Neural progenitor cell (in vitro differentiated cells): ENCODE measurements at regions not wholly inside any gene's neighbourhood (a gene's known extent, or its start where the extent isn't known, plus 50 kb on each side); places are given as distances from the start of the nearest gene placed in this dataset.

Source experiments
- DNase-seq: peaks from one replicate; pipeline ENCODE4 v3.0.0-alpha.2; 2016; ENCODE audit warnings: low spot score
- H2AFZ ChIP-seq: fragments of 200-600 bp; sonication (generic); replicated peaks from 2 replicates; pipeline ENCODE4 v1.6.1; 2016; ENCODE audit warnings: antibody characterized with exemption
- H3F3A ChIP-seq: fragments of 200-600 bp; sonication (generic); 2 replicates; pipeline ENCODE4 v1.6.1; 2016; ENCODE audit warnings: antibody characterized with exemption, low read depth
- H3K27ac ChIP-seq: fragments of 200-600 bp; sonication (generic); 2 replicates; pipeline ENCODE4 v1.5.1; 2016; ENCODE audit warnings: mild to moderate bottlenecking
- H3K27me3 ChIP-seq: fragments of 200-600 bp; sonication (generic); 2 replicates; pipeline ENCODE4 v1.6.1; 2016; ENCODE audit warnings: mild to moderate bottlenecking, moderate library complexity
- H3K36me3 ChIP-seq: fragments of 200-600 bp; sonication (generic); 2 replicates; pipeline ENCODE4 v1.5.1; 2016
- H3K4me1 ChIP-seq: fragments of 200-600 bp; sonication (generic); 2 replicates; pipeline ENCODE4 v1.6.1; 2016; ENCODE audit warnings: mixed run types
- H3K4me2 ChIP-seq: fragments of 200-600 bp; sonication (generic); 2 replicates; pipeline ENCODE4 v1.6.1; 2016
- H3K4me3 ChIP-seq: fragments of 200-600 bp; sonication (generic); 2 replicates; pipeline ENCODE4 v1.5.1; 2016
- H3K79me2 ChIP-seq: fragments of 200-600 bp; sonication (generic); 2 replicates; pipeline ENCODE4 v1.6.1; 2016; ENCODE audit warnings: low read depth
- H3K9ac ChIP-seq: fragments of 200-600 bp; sonication (generic); 2 replicates; pipeline ENCODE4 v1.6.1; 2016
- H3K9me3 ChIP-seq: fragments of 200-600 bp; sonication (generic); 2 replicates; pipeline ENCODE4 v1.5.1; 2016; ENCODE audit warnings: low read depth
- H4K20me1 ChIP-seq: fragments of 200-600 bp; sonication (generic); 2 replicates; pipeline ENCODE4 v1.6.1; 2016; ENCODE audit warnings: low read depth
- H3K27ac Mint-ChIP-seq: 3 replicates; pipeline ENCODE4 v1.8.0; 2021; ENCODE audit warnings: mixed read lengths
- H3K27me3 Mint-ChIP-seq: 2 replicates; pipeline ENCODE4 v1.8.0; 2022; ENCODE audit warnings: low read depth, mild to moderate bottlenecking, inconsistent platforms, moderate library complexity, mixed read lengths; ENCODE audit not compliant: insufficient read depth
- H3K36me3 Mint-ChIP-seq: 3 replicates; pipeline ENCODE4 v1.8.0; 2021; ENCODE audit warnings: mixed read lengths
- H3K4me1 Mint-ChIP-seq: 3 replicates; pipeline ENCODE4 v1.8.0; 2021; ENCODE audit warnings: mixed read lengths
- H3K4me3 Mint-ChIP-seq: 3 replicates; pipeline ENCODE4 v1.8.0; 2021; ENCODE audit warnings: mild to moderate bottlenecking, moderate library complexity, mixed read lengths
- H3K9me3 Mint-ChIP-seq: 3 replicates; pipeline ENCODE4 v1.8.0; 2020; ENCODE audit warnings: mixed read lengths
- CTCF ChIP-seq: fragments of 200-600 bp; sonication (generic); IDR thresholded peaks from 2 replicates; pipeline ENCODE4 v1.5.1; 2017; ENCODE audit warnings: antibody characterized with exemption, mild to moderate bottlenecking
- EZH2 ChIP-seq: fragments of 200-600 bp; sonication (generic); IDR thresholded peaks from 2 replicates; pipeline ENCODE4 v1.6.1; 2017; ENCODE audit warnings: antibody characterized with exemption, mild to moderate bottlenecking, moderate library complexity
- EZH2phosphoT487 ChIP-seq: fragments of 200-600 bp; sonication (generic); IDR thresholded peaks from 2 replicates; pipeline ENCODE4 v1.6.1; 2017; ENCODE audit warnings: antibody characterized with exemption

- Histone ChIP-seq H3K9me3 (no peaks in the 10 kb centered on the region), H3K4me2 (no peak overlapping the region), H3K79me2 (no peaks in the 10 kb centered on the region), H3K27ac (no peak overlapping the region), H3K27me3 (no peaks in the 10 kb centered on the region), H3F3A (no peaks in the 10 kb centered on the region), H3K4me3 (no peak overlapping the region), H3K4me1 (peaks cover 5% of the 10 kb centered on the region), H3K9ac (no peak overlapping the region), H3K36me3 (no peaks in the 10 kb centered on the region), H2AFZ (no peak overlapping the region), H4K20me1 (no peaks in the 10 kb centered on the region)
- Mint-ChIP-seq H3K4me1 (peaks cover 3% of the 10 kb centered on the region), H3K36me3 (peaks cover 27% of the 10 kb centered on the region), H3K9me3 (peaks cover 22% of the 10 kb centered on the region), H3K27ac (no peak overlapping the region), H3K27me3 (no peaks in the 10 kb centered on the region), H3K4me3 (no peak overlapping the region)
- no peak for DNase-seq
- no peak for TF ChIP-seq CTCF
- no peak for TF ChIP-seq EZH2phosphoT487
- no peak for TF ChIP-seq EZH2
Measured at GRCh38 chr2:182496596-182496995, 69.8 kb upstream of the PDE1A start.

DNA sequence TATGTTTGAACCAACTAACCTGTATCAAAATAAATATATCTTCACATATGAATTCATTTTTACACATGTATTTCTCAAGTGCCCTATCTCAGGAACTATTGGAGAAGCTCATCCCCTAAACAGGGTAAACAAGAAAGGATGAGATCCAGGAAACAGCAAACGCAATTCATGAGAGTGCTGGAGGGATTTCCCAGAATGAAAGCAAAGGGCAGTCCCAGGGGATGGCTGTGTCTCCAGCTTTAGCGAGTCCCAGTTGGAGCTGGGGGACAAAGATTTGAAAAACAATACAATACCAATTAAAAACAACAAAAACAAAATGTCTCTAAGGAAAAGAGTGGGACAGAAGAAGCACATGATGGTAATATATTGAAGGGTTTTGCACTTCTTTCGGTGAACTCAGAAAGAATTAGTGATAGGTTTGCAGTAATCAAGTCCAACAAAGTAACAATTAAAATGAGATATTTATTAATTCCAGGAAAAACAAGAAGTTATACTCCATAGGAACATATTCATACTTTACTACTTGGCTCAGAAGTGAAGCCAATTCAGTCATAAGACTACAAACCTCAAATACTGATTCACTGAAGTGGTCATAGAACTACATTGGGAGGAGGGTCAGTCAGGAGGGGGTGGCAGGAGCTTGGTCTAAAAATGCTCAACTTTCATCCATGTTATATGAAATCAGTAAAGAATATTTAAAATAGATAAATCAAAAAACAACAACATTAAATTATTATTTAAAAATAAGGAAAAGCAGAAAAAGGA lies 73.1 kb upstream of the PDE1A start:
- H3K4me1 ChIP-seq: peaks cover 5% of the 10 kb centered on the region
- H3K9me3 ChIP-seq: no peaks in the 10 kb centered on the region
- H3K79me2 ChIP-seq: no peaks in the 10 kb centered on the region
- no peak overlapping the region for H3K4me3 Mint-ChIP-seq
- H3K4me3 ChIP-seq: no peak overlapping the region
- no peak overlapping the region for H3K9ac ChIP-seq
- TF ChIP-seq EZH2 (no peak), CTCF (no peak), EZH2phosphoT487 (no peak)
- no peak overlapping the region for H3K27ac Mint-ChIP-seq
- peaks cover 16% of the 10 kb centered on the region for H3K9me3 Mint-ChIP-seq
- H3K27me3 ChIP-seq: no peaks in the 10 kb centered on the region
- H3K36me3 ChIP-seq: no peaks in the 10 kb centered on the region
- H3F3A ChIP-seq: no peaks in the 10 kb centered on the region
- H2AFZ ChIP-seq: no peak overlapping the region
- DNase-seq: peak; percentile 32
- no peaks in the 10 kb centered on the region for H3K27me3 Mint-ChIP-seq
- H4K20me1 ChIP-seq: no peaks in the 10 kb centered on the region
- H3K4me1 Mint-ChIP-seq: peaks cover 4% of the 10 kb centered on the region
- H3K27ac ChIP-seq: no peak overlapping the region
- no peak overlapping the region for H3K4me2 ChIP-seq
- H3K36me3 Mint-ChIP-seq: peaks cover 18% of the 10 kb centered on the region

- peaks cover 5% of the 10 kb centered on the region for H3K4me1 ChIP-seq
- no peaks in the 10 kb centered on the region for H3F3A ChIP-seq
- TF ChIP-seq EZH2: no peak
- no peak for TF ChIP-seq CTCF
- no peak for TF ChIP-seq EZH2phosphoT487
- H3K4me1 Mint-ChIP-seq: peaks cover 35% of the 10 kb centered on the region
- no peaks in the 10 kb centered on the region for H3K79me2 ChIP-seq
- H3K27ac Mint-ChIP-seq: no peak overlapping the region
- H3K9me3 ChIP-seq: no peaks in the 10 kb centered on the region
- H3K27me3 Mint-ChIP-seq: no peaks in the 10 kb centered on the region
- no peak overlapping the region for H3K4me3 Mint-ChIP-seq
- no peak overlapping the region for H2AFZ ChIP-seq
- no peaks in the 10 kb centered on the region for H4K20me1 ChIP-seq
- H3K36me3 ChIP-seq: no peaks in the 10 kb centered on the region
- no peak overlapping the region for H3K9ac ChIP-seq
- no peak for DNase-seq
- H3K9me3 Mint-ChIP-seq: peaks cover 5% of the 10 kb centered on the region
- H3K27ac ChIP-seq: no peak overlapping the region
- H3K27me3 ChIP-seq: no peaks in the 10 kb centered on the region
- H3K4me2 ChIP-seq: no peak overlapping the region
- H3K36me3 Mint-ChIP-seq: peaks cover 7% of the 10 kb centered on the region
- H3K4me3 ChIP-seq: no peak overlapping the region
Measured at GRCh38 chr2:182503886-182504285, 77.0 kb upstream of the PDE1A start.
